ENCODE measurements at regions not wholly inside any gene's neighbourhood (a gene's known extent, or its start where the extent isn't known, plus 50 kb on each side); places are given as distances from the start of the nearest gene placed in this dataset.

DNA sequence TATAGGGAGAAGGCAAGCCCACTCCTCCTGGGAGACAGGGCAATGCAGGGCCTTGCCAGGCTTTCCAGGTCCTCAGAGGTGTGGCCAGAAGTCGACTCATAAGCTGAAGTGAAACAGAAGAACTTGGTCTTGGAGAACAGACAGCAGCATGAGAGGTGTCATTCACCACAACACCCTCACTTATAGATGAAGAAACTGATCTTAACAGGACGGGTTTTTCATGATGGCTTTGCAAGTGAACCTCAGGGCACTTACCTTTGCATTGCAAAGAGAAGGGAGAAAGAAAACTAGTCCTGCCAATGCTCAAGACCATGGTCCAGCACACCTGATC lies 198.8 kb downstream of the CYRIA start:
- in situ Hi-C loops (cut with HindIII; ENCODE audit: low sequenced_read_pairs) = no loop called here

DNA sequence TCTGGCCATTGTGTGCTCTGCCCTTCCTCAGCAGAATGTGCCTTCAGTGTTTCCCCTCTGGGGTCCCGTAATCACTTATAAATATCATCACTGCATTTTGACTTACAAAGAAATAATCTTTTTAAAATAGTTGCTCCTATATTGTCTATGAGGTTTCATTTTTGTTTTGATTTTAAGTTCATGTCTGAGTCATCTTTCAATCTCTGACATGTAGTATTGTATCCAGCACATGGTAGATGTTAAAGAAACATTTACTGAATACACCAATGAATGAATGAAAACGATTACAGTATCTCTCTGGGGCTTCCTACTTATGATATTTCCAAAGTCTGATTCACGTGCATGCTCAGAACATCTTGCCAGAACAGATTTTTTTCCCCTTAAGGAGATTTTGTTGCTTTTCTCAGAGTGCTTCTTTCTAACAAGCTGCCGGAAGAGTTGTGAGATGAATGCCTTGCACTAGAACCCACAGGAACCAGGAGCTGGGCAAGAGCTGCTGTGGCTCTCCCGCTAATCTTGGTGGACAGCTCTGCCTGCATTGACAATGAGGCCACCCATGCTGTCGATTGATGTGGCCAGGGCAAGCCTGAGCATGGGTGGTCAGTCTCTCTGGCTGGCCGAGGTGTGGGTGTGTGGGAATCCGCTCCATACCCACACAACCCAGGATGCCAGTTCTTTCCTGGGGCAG lies 199.4 kb downstream of the CYRIA start:
- in situ Hi-C loops (cut with HindIII; ENCODE audit: low sequenced_read_pairs) = no loop called here

DNA sequence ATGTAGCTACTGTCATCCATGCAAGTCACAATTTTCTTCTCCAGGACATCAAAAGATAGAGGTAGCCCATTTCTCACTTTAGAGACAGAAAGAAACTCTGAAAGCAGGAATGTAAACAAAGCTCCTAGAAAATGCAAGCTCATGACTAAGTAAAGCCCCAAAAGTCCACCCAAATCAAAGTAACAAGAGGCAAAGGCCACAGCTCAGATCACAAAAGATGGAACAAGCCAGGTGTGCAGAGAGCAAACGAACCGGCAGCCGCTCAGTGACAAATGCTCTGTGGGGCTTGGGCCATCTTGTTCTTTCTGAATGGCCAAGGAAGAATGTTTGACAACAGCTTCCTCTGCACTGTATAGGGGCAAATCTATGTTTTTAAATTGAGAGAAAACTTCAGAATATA lies 201.0 kb downstream of the CYRIA start:
- in situ Hi-C loops (cut with HindIII; ENCODE audit: low sequenced_read_pairs) = no loop called here

DNA sequence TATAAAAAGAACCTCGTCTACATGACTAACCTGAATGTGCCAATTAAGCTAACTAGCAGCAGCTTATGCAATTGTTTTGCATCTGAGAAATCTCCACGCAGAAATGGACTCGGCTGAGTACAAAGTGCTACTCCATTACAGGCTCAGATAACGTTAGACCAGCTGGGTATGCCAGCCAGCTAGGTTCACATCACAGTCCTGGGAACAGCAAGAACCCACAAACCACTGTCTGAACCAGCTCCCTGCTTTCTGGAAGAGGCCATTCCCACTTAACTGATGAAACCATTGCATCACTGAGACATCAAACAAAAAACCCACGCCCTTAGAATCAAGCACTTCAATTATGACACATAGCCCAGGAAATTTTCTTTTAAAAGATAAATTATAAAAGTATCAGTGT lies 202.7 kb downstream of the CYRIA start:
- in situ Hi-C loops (cut with HindIII; ENCODE audit: low sequenced_read_pairs) = no loop called here

DNA sequence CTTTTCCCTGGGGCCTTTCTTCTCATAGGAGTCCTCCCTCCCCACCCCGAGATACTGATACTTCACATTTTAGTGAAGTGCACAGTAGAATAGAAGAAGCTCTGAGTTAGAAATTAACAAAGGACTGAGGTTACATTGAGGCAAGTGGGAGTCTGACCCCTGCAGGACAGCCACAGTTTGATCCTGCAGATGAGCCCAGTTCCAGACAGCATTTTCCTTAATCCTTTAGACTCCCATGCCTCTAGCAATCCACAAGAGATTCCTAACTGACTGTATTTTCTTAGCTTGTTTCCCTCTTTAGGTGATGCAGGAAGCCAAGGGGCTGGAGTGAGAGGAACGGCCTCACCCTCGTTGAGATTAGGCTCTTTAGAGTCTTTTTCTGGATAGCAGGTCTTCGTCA lies 204.0 kb downstream of the CYRIA start:
- in situ Hi-C loops (cut with HindIII; ENCODE audit: low sequenced_read_pairs) = no loop called here

DNA sequence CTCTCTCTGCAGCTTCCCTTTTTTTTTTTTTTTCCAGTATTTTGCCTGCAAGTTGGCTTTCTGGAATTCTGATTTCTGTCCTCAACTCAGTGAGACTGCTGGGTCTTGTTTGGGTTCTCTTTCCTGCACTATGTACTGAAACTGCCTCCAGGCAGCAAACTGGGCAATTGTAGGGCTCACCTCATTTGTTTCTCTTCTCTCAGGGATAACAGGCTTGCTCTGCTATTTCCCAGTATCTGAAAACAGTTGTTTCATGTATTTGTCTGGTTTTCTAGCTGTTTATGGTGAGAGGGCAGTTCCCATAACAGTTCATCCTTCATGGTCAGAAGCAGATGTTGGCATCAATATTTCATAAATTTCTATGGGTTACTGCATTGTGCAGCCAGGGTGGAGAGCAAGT lies 206.0 kb downstream of the CYRIA start:
- in situ Hi-C loops (cut with HindIII; ENCODE audit: low sequenced_read_pairs) = no loop called here

DNA sequence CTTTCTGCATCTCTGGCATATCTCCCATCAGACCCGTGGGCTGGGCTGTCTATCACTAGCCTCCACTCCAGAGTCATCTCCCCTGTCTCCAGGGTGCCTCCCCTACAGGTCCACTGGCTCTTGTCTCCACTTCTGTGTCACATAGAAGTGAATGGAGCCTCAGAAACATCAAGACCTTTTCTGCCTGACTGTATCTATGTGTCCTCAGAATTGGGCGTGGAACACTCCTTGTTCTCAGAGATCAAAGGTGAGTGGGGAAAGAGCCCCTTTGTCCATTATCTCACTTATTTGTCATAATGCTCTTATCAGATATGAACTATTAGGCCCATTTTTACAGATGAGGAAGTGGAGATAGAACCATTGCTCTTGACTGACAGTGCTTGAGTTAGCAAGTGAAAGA lies 211.0 kb downstream of the CYRIA start:
- in situ Hi-C loops (cut with HindIII; ENCODE audit: low sequenced_read_pairs) = no loop called here

DNA sequence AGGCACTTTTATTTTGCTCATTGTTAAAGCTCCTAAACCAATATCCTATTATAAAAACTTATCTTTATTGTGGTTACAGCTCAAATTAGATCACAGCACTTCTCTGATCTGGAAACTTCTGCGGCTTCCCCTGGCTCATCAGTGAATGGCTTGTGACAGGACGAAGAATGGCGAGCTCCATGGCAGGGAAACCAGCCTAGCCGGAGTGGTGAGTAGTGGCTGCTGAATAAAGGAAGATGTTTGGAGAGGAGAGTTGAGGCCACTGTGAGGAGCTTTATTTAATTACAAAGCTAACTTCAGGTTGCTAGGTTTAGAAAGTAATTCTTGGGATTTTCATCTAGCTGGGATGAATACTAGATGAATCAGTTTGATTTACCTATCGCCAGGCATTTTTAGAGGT lies 213.5 kb downstream of the CYRIA start:
- in situ Hi-C loops (cut with HindIII; ENCODE audit: low sequenced_read_pairs) = no loop called here

DNA sequence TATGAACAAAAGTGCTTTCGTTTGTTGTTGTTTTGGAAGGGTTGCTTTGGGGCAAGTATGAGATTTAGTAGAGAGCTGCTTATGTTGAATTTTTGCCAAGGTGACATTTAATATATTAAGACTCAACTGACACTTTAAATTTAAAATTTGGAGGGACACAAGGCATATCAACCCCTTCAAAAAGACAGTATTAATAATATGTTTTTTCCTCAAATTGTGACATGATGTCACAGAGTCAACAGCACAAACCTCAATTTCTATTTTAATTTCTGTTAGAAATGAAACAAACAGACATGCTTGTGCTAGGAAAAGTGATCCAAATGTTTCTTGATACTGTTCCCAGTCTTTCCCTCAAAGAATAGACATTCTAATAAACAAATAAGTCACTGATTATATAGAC lies 218.9 kb downstream of the CYRIA start:
- in situ Hi-C loops (cut with HindIII; ENCODE audit: low sequenced_read_pairs) = no loop called here

DNA sequence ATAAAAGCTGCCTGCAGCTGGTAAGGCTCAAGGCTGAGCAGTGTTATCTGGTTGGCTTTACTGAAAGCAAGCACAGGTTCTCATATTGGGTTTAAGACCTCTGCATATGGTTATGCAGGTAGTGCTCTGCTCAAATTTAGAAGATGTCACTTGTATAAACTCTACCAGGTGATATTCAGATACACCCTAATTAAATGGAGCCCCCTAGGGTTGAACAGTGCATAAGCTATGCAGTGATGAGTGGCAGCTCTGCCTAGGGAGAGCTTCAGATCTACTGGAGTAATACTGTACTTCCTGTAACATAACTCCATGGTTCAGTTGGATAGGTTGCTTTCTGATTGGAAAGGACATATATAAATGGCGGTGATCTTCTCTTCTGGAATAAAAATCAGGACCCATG lies 222.7 kb downstream of the CYRIA start:
- in situ Hi-C loops (cut with HindIII; ENCODE audit: low sequenced_read_pairs) = no loop called here

DNA sequence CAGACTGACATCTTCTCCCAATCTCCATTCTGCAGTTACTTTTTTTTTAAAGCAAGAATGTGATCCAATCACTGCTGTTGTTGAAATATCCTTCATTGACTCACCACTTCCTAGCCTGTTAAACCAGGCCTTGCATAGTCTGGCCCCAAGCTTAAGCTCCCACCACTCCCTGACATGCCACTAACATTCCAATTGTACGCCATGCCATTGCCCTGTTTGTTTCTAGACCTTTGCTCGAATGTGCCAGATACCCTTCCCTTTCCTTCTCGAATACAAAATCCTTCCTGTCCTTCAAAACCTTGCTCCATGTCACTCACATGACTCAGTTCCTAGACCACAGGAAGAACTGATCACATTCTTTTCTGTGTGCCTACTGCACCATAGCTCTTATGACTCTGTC lies 224.2 kb downstream of the CYRIA start:
- in situ Hi-C loops (cut with HindIII; ENCODE audit: low sequenced_read_pairs) = no loop called here

DNA sequence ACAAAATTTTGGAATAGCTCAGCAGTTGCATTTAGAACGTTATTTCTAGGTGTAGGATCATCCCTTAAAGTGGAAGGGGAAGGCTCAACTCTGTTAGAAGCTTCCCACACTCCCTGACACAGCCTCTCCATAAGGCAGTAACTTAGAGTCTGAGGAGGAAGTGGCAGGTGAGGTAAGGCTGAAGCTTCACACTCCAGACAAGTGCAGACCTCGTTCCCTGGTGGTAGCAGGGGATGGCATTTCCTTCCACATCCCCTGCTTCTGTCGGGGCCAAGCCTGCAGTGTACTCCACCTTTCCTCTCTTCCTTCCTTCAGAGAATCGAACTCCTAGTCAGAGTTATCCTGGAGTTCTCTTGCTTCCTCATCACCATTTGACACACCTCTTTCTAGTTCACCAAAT lies 224.7 kb downstream of the CYRIA start:
- in situ Hi-C loops (cut with HindIII; ENCODE audit: low sequenced_read_pairs) = no loop called here

DNA sequence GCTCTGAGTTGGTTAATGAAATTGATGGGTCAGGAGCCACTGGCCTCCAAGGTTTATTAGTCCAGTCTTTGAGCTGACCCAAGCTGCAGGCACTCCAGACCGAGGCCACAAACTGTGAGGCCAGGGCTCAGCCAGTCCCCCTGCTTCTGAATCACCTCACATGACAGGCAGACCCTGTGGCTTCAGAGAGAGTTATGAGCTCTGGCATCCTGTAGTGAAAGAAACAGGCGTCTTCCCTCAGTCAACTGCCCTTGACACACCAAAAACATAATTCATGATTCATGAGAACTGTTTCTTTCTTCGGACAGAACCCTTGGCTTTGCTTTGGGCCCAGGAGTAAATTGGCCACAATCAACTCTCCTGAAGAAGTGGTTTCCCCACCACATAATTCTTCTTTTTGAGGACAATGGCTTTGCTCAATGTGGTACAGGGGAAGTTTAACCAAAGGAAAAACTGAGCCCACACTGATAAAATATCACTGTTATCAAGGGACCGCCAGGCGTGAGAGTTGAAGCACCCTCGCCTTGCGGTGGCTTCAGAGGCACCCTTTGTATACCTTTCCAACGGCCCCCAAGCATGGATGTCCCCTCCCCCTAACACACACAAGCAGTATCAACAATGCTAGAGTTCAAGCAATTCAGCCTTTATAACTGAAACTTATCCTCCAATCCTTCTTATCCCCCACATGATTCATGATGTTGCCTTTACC lies 226.9 kb downstream of the CYRIA start:
- in situ Hi-C loops (cut with HindIII; ENCODE audit: low sequenced_read_pairs) = no loop called here

DNA sequence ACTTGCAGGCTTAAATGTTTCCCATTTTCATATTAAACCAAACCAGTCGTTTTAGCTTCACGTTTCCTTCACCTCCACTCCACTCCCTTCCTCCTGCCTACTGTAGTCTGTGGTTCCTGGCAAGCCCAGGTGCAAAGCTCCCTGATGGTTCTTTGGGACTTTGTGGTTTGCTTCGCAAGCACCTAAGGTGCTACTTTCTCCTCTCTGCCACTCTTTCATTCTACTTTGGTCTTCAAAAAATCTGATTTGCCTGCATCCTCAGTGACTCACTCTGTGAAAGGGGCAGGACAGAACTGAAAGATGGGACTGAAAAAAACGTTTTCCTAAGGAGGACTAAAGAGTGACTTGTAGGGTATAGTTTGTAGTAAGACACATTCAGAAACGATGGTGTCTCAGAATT lies 228.4 kb downstream of the CYRIA start:
- in situ Hi-C loops (cut with HindIII; ENCODE audit: low sequenced_read_pairs) = no loop called here

DNA sequence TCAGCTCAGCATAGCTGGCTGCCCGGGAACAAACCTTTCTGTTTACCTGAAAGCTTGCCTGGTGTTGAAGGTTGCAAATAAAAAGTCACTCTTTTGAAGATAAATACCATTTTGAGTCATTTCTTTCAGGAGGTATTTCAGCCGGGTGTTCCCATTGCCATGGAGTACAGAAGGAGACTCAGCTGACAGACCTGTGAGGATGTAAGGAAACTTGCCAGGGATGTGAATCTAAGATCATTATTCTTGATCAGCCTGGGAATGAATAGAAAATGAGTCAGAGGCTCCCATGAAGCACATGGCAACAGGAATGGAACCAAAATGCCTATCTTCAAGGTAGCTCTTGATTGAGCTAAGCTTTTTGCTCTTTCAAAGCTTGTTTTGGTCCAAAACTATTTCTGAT lies 231.2 kb downstream of the CYRIA start:
- in situ Hi-C loops (cut with HindIII; ENCODE audit: low sequenced_read_pairs) = no loop called here

DNA sequence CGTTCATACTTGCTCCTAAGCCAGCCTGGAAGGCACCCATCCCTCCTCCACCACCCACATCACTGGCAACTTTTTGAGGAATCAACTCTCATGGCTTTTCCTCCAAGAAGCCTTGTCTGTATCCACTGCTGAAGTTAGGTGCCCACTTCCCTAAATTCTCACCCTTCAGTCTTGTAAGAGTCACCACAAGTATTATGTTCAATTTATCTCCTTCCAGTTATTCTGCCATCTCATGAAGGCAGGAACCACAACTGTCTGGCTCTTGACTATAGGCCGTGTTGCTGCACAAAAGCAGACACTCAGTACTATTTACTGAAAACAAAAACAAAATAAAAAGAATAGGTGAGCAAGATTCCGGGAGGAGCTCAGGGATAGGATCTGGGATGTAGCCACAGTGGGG lies 234.8 kb downstream of the CYRIA start:
- in situ Hi-C loops (cut with HindIII; ENCODE audit: low sequenced_read_pairs) = no loop called here

DNA sequence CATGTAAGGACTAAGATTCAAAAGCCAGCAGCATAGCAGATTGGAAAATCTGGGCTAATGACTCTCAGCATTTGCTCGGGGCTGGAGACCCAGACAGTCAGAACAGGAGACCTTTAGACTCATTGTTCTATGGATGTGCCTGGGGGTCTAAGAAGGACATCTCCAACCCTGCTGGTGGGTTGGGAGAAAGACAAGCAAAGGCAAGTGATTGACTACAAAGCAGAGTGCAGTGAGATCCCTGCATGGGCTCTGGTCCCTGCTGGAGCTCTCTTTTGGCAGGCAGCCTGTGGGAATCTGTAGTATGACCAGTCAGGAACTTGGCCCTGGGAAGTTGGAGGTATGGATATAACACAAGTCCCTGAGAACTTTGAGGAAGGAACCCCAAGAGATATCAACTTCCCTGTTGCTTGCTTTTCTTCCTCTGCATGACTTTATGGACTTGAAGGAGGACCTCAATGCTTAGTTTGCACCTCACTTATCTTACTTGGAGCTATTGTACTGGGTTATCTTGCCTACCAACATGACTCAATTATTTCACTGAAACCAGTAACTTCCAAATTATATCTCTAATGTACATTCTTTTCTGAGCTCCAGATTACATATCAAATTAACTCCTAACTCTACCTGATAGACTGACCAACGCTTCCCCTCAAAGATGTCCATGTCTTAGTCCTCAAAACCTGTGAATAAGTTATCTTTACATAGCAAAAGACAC lies 236.0 kb downstream of the CYRIA start:
- in situ Hi-C loops (cut with HindIII; ENCODE audit: low sequenced_read_pairs) = no loop called here

DNA sequence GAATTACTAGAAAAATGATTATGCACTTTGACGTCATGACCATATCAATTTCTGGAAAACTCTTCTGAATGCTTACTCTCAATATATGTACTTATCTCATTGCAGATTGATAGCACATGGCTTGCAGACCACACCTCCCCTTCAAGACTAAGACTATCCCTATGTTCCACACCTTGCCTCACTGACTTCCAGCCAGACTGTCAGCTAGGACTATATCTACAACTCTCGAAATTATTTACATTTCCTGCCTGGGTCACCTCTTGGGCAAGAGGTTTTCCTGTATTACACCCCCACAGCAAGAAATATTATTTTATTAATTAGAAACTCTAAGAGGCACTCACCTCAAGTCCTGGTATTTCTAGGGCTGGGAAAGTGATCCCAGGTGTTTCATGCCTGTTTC lies 236.6 kb downstream of the CYRIA start:
- in situ Hi-C loops (cut with HindIII; ENCODE audit: low sequenced_read_pairs) = no loop called here

DNA sequence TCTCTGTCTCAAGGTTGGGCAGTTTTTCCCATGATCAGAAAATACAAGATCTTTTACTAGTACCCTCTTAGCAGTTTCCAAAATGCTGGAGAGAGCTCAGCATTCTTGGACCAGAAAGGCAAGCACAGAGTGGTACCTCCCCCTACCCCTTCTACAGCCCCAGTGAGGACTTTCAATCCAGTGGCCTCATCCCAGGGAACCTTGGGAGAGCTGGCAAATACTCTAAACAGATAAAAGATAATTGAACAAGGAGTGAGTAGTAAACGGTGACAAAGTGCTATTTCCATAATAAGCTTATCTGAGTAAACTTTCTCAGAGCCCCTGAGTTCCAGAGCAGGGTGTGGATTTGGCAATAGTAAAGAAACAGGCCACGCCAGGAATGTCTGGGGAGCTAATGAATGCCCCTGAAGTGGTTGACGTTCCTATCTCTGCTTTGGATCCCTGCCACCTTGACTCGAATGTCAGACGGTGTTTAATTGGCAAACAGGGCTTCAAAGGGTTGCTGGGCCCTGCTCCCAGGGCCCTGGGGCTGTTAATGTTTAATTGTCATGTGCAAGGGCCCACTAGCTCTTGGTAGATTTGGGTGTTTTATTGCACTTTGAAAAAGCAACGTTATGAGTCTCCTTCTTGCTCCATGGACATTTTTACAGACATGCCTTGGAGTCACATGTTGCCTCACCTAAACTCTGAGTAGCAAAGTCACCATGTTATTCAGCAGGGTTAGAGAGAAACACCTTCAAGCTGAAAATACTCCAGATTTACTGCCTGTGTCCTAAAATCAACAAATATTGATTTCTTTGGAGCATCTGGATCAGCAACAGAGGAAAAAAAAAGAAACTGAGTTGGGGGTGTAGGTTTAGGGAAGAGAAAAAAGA lies 239.9 kb downstream of the CYRIA start:
- in situ Hi-C loops (cut with HindIII; ENCODE audit: low sequenced_read_pairs) = no loop called here

DNA sequence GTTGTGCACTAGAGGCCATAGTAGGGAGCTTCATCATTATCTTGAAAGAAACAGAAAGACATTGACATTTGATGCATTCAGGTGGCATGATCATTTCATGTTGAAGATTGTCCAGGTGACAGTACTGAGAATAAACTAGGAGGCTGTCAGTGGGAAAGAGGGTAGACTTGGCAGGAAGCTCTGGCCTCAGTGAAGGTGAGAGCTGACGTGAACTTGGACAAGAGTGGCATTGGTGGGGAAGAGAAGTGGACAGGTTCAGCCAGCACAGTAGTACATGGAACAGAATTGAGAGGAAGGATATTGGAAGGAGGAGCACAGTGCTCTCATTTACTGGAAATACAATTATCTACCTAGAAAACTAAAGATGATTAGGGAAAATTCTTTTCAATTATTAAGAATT lies 245.2 kb downstream of the CYRIA start:
- in situ Hi-C loops (cut with HindIII; ENCODE audit: low sequenced_read_pairs) = no loop called here

DNA sequence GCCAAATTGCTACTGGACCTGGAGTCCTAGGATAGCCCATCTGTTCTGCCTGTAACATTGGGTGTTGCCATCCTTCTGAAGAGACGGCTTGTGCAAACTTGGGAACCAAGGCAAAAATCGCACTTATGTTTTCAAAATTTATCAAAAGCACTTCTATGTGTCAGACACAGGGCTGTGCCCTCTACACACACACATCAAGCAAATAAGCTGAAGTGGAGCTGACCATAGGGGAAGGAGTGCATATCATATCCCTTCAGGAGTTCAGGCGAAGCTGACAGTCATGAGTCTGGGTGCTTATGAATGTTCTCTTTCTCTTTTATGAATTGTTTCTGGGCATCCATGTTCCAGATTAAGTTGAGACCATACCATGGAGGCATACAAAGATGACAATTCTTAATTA lies 247.9 kb downstream of the CYRIA start:
- in situ Hi-C loops (cut with HindIII; ENCODE audit: low sequenced_read_pairs) = no loop called here

Measured in DLD1 (cell line).